ENCODE measurements at regions not wholly inside any gene's neighbourhood (a gene's known extent, or its start where the extent isn't known, plus 50 kb on each side); places are given as distances from the start of the nearest gene placed in this dataset.

DNA sequence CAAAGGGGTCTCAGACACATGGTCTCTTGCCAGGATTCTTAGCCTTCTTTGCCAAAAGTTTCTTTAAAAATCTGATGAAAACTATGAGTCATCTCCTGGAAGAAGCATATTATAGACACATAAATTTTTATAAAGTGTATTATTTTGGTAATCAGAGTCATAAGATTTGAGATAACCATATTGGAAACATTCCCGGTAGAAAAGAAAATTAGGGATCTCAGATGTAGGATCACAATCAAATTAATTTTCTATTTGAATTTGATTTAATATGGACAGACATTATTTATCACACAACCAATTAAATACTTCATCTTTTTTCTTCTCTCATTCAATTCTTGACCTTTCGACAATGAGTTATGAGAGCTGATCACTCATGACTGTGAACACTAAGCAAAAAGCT is 347.7 kb upstream of the CDH8 start:
- intact Hi-C loops (cut with DNase I) = no loop called here
- no peaks in the 10 kb centered on the region for H3K36me3 ChIP-seq

DNA sequence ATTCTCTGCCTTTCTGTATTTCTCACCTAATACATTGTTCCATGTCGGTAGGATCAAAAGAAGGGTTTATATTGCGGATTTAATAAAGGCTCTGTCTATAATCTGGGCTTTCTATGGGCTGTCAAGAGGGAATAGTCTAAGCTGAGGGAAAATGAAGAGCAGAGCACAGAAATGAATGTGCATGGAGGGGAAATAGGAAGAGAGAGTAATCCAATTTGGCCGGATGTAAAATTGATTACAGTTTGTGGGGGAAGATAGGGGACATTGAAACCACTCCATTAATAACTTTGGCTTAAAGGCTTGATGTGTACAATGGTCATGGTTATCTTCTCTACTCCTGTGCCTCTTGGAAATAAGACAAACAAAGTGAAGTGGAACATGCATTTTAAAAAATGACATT is 334.2 kb upstream of the CDH8 start:
- Histone ChIP-seq H3K4me3 (no peak overlapping the region), H3K4me1 (no peaks in the 10 kb centered on the region), H3K9me3 (no peaks in the 10 kb centered on the region), H3K36me3 (no peaks in the 10 kb centered on the region), H3K27ac (no peak overlapping the region), H3K27me3 (no peaks in the 10 kb centered on the region)
- ATAC-seq (no peak), DNase-seq (no peak)
- intact Hi-C loops (cut with DNase I) = no loop called here
- TF ChIP-seq CTCF (IDR thresholded peaks at IDR 0.05) = no peak

More for the DNA sequence above, 347.7 kb upstream of the CDH8 start:
- H3K4me3 ChIP-seq = no peak overlapping the region
- ATAC-seq (no peak), DNase-seq (no peak)
- no peak for TF ChIP-seq CTCF (IDR thresholded peaks at IDR 0.05)
- no peaks in the 10 kb centered on the region for H3K27me3 ChIP-seq
- H3K4me1 ChIP-seq = no peaks in the 10 kb centered on the region
- H3K9me3 ChIP-seq = no peaks in the 10 kb centered on the region
- no peak overlapping the region for H3K27ac ChIP-seq

DNA sequence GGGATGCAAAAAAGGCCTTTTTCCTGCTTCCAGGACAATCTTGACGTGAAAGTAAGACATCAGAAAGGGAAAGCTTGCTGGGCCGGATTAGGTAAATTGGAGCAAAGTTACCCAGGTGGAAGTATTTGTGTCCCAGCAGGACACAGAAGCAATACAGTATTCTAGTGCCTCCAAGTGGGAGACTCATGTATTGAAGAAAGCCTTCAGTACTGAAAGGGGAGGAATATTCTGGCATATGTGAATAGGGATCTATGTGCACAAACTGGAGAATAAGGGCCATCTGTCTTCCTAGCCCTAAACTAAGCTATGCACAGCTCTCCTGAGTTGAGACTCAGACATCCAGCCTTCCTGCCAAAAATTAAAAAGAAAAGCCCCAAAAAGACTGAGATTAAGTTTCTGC is 327.3 kb upstream of the CDH8 start:
- H3K27ac ChIP-seq = no peak overlapping the region
- H3K4me1 ChIP-seq = no peaks in the 10 kb centered on the region
- H3K36me3 ChIP-seq = no peaks in the 10 kb centered on the region
- no peak for DNase-seq
- no peaks in the 10 kb centered on the region for H3K27me3 ChIP-seq
- no peak overlapping the region for H3K4me3 ChIP-seq
- no peak for ATAC-seq
- no peak for TF ChIP-seq CTCF (IDR thresholded peaks at IDR 0.05)
- H3K9me3 ChIP-seq = no peaks in the 10 kb centered on the region
- intact Hi-C loops (cut with DNase I) = no loop called here

- Histone ChIP-seq H3K9me3 (no peaks in the 10 kb centered on the region), H3K27me3 (no peaks in the 10 kb centered on the region), H3K27ac (no peak overlapping the region), H3K36me3 (no peaks in the 10 kb centered on the region), H3K4me3 (no peak overlapping the region), H3K4me1 (no peaks in the 10 kb centered on the region)
- ATAC-seq (no peak), DNase-seq (no peak)
- intact Hi-C loops (cut with DNase I) = no loop called here
- TF ChIP-seq CTCF (IDR thresholded peaks at IDR 0.05) = no peak
These were observed 317.1 kb upstream of the CDH8 start for GRCh38 chr16:62353355-62353754.

DNA sequence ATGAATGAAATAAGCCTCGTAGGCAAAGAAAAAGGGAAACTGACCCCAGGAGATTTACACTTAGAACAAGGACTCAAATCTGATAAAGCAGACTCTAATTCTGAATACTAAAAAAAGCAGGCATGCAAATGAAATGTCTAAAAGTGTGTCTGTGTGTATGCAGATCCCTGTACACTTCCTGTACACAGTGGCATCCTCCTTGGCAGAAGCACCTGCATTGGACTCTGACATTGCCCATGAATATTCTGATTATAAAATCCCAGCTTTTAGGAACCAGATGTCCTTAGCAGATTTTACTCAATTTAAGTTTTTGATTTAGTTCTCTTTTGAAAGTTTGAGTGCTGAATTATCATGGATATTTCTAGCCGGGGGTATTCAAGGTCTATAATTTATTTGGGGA is 306.0 kb upstream of the CDH8 start:
- H3K4me1 ChIP-seq = no peaks in the 10 kb centered on the region
- no peak for TF ChIP-seq CTCF (IDR thresholded peaks at IDR 0.05)
- no peak overlapping the region for H3K27ac ChIP-seq
- ATAC-seq = no peak
- no peaks in the 10 kb centered on the region for H3K9me3 ChIP-seq
- H3K36me3 ChIP-seq = no peaks in the 10 kb centered on the region
- no peak overlapping the region for H3K4me3 ChIP-seq
- no peaks in the 10 kb centered on the region for H3K27me3 ChIP-seq
- intact Hi-C loops (cut with DNase I) = no loop called here
- DNase-seq = no peak

- intact Hi-C loops (cut with DNase I) = no loop called here
- no peak for DNase-seq
- no peaks in the 10 kb centered on the region for H3K36me3 ChIP-seq
These were observed 299.1 kb upstream of the CDH8 start for GRCh38 chr16:62335356-62335755.

More at GRCh38 chr16:62335356-62335755, 299.1 kb upstream of the CDH8 start:
- no peak for TF ChIP-seq CTCF (IDR thresholded peaks at IDR 0.05)
- Histone ChIP-seq H3K27me3 (no peaks in the 10 kb centered on the region), H3K4me3 (no peak overlapping the region), H3K4me1 (no peaks in the 10 kb centered on the region), H3K9me3 (no peaks in the 10 kb centered on the region), H3K27ac (no peak overlapping the region)
- ATAC-seq = no peak

Data from upper lobe of right lung (tissue), 1 donor.